ENCODE measurements at regions not wholly inside any gene's neighbourhood (a gene's known extent, or its start where the extent isn't known, plus 50 kb on each side); places are given as distances from the start of the nearest gene placed in this dataset.
"Not testable (repeated sequence)": the region's sequence is repeated elsewhere in the genome, so short reads cannot be mapped to it uniquely, and the experiment has no call there.

DNA sequence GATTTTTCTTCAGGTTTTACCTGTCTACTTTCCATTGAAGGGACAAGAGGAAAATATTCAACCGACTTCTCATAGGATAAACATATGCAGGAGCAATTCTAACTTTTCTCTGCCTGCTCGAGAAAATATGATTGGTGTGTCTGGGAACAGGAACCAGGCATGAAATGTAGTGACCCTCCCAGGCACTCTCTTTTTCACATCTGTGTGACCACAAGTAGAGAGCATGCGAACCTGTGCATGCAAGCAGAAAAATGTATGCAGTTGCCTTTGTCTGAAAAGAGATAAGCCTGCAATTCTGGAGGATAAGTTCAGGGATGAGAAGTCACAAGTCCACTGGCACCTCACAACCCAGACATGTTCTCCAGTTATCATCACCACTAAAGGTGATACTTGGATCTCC is 583.5 kb upstream of the FAT3 start:
- no peak for DNase-seq (ENCODE audit: low spot score)

DNA sequence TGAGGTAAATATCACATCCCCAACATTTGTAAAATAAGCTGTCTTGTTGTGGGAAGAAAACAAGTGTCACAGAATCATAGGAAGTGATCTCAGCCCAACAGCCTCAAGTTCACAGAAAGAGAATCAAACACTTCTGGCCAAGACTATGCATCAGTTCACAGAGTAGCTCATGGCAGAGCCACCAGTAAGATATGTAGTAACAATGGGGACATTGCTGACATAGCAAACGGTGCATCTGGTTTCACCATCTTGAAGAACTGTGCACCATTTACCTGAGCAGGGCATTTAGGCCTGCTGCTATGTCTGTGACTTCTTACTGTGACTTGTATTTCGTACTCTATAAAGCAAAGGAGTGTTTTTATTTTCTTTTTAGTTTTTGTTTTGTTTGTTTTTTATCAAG is 585.3 kb upstream of the FAT3 start:
- no peak for DNase-seq (ENCODE audit: low spot score)

DNA sequence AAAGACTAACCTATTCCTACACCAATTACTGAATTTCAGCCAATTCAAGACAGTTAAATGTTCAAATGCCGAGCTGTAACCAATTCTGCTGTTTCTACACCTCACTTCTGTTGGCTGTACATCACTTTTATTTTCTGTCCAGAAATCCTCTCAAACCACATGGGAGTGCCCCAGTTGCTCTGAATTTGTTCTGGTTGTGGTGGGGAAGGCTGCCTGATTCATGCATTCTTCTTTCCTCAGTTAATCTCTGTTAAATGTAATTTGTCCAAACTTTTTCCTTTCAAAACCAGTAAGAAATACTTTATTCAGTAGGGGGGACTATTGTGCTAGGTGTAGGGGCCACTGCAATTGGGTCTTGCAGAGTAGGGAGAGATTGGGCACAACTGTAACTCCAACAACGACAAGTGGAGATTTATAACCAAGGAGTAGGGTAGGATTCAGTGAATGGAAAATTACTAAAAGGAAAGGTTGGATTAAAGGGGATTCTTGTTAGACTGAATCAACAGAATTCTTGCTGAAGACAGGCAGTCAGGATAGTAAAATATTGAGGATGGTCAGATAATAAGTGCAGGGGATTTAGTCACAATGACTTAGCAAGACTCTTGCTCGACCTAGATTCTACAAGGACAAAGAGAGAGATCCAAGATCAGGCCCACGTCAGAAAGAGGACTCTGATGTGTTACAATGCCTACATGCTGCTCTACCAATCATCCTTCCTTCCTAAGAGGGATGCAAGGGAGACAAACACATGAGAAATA is 593.5 kb upstream of the FAT3 start:
- no peak for DNase-seq (ENCODE audit: low spot score)

DNA sequence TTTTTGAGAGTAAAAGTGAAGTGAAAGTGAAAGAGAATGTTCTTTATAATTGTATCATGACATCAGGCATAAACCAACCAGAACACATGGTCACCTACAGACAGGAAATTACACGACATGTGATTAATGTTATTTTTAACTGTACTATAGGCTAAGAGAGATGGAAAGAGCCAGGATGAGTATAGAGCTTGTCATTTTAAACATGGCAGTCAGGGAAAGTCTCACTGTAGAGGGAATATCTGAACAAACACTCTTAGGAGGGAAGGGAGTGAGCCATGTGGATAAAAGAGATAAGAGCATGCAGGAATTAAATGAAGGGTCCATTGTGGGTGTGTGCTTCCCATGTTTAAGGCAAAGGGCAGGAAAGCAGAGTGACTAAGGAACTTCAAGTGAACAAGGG is 599.1 kb upstream of the FAT3 start:
- no peak for DNase-seq (ENCODE audit: low spot score)

- no peak for DNase-seq (ENCODE audit: low spot score)
Measured at GRCh38 chr11:91624021-91624420, 600.6 kb upstream of the FAT3 start.

GRCh38 chr11:91608677-91609076 is 615.9 kb upstream of the FAT3 start:
- DNase-seq (ENCODE audit: low spot score): no peak

DNA sequence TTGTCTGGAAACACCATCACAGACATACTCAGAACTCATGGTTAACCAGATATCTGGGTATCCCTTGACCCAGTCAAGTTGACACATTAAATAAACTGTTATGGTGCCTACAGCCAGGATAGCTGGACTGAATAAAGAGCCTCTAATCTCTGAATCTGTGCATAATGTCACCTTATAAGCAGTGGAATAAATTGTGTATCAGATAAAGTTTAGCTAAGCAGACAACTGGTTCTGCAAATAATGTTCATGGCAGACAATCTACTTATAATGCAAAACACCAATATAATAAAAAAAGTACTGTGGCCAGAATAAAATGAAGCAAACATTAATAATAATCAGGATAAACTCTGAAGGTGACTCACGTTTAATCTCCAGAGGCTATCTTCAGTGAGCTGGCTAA is 628.5 kb upstream of the FAT3 start:
- no peak for DNase-seq (ENCODE audit: low spot score)

DNA sequence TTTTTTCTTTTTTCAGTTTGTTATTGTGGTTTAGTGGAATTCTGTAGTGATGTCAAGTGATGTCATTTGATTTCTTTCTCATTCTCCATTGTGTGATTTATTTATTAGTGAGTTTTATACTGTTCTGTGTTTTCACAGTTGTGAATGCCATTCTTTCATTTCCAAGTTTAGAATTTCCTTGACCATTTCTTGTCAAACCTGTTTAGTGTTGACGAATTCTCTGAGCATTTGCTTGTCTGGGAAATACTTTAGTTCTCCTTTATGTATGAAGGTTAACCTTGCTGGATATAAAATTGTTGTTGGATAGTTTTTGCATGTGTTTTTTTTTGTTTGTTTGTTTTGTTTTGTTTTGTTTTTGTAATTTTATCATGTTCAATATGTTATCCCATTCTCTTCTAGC is 633.6 kb upstream of the FAT3 start:
- DNase-seq (ENCODE audit: low spot score): no peak

DNA sequence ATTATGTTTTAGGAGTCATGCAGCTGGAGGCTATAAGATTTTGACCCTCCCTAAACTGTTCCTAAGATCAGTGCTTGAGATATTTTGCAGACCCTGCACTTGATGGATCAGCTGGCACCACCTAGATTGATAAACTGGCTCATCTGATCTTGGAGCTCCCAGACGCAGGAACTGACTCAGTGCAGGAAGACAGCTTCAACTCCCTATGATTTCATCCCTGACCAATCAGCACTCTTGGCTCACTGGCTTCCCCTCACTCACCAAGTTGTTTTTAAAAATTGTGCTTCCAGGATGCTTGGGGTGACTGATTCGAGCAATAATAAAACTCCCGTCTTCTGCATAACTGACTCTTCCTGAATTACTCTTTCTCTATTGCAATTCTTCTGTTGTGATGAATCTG is 637.5 kb upstream of the FAT3 start:
- no peak for DNase-seq (ENCODE audit: low spot score)

DNA sequence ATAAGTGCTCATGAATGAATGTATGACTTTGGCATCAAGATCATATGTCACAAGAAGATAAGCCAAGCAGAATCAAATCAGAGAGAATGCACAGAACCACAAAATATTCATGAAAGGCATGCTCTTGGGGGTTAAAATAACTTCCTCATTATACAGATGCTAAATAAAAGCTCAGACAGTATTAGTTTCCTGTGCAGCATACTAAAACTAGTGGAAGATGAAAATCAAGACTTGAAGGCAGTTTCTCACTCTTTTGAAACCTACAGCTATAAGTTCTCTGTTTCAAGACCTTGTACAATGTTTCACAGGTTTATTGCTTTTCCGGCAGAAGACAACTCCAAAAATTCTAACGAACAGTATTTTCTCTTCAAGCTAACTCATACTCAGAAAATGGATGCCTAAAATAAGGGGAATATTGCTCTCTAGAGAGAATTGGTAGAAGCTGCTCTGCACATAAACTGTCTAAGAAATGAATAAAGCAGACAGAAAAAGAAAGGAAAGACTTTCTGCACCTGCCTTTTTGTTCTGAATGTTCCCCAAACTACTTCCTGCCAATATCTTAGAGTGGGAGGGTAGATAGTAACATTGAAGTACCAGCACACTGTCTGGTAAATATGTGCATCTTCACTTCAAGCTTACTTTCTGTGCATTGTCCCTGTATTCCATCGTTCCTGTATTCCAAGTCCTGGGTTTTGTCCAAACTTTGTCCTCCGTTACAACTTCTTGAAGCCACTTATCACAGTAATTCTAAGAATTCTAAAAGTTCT is 639.4 kb upstream of the FAT3 start:
- DNase-seq (ENCODE audit: low spot score): no peak

DNA sequence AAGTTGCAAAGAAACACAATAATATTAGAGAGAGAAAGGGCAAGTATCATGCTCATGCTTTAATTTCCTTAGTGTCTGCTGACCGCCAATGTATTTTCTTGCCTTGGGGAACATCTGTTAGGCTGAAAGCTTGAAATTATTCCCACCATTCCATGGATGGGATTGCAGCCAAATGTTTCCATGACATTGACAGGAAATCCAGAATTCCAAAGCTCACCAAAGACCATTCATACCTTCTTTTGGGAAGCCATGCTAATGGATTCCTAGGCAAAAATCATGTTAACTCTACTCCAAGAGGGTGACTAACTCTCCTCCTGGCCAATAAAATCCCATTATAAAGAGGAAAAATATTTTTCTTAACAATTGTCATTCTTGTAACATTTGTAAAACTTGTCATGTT is 661.4 kb upstream of the FAT3 start:
- DNase-seq (ENCODE audit: low spot score): no peak

- no peak for DNase-seq (ENCODE audit: low spot score)
Measured at GRCh38 chr11:91560434-91560833, 664.2 kb upstream of the FAT3 start.

DNA sequence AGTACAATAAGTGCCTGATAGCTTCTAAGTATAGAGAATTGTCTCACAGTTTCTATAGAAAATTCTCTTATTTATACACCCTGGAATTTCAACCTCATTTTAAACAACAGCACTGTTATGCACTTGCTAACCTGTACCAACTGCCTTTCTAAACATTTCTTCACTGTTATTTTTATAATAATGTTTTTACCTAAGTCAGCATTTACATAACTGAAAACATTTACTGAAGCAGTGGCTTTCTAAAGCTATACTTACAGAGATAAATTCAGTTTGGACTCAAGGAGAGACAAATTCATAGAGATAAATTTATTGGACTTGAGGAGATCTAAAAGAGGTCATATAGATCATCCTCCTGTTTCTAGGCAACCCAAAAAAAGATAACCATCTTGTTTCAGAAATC is 686.6 kb upstream of the FAT3 start:
- DNase-seq (ENCODE audit: low spot score): no peak

DNA sequence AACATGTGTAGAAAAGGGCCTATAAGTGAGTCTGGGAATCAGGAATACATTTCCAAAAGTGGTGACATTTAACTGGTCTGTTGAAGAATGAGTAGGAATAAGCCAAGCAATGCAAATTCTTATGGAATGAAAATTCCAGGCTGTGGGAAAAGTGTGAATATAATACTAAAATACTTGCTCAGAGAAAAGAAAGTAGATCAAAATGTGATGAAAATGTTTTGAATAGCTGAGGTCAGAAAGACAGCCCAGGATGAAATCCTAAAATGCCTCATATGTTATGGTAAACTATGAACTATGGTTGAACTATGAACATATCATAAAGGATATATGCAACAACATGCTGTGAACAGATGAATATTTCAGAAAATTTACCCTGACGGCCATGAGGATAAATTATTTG is 688.3 kb upstream of the FAT3 start:
- no peak for DNase-seq (ENCODE audit: low spot score)

DNA sequence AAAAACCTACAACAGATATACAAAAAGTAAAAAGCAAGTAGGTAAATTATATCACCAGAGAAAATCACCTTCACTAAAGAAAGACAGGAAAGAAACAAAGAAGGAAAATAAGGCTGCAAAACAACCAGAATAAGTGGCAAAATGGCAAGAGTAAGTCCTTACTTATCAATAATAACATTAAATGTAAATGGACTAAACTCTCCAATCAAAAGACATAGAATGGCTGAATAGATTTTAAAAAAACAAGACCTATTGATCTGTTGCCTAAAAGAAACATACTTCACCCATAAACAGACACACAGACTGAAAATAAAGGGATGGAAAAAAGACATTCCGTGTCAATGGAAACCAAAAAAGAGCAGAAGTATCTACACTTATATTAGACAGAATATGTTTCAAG is 695.7 kb upstream of the FAT3 start:
- DNase-seq (ENCODE audit: low spot score): no peak

DNA sequence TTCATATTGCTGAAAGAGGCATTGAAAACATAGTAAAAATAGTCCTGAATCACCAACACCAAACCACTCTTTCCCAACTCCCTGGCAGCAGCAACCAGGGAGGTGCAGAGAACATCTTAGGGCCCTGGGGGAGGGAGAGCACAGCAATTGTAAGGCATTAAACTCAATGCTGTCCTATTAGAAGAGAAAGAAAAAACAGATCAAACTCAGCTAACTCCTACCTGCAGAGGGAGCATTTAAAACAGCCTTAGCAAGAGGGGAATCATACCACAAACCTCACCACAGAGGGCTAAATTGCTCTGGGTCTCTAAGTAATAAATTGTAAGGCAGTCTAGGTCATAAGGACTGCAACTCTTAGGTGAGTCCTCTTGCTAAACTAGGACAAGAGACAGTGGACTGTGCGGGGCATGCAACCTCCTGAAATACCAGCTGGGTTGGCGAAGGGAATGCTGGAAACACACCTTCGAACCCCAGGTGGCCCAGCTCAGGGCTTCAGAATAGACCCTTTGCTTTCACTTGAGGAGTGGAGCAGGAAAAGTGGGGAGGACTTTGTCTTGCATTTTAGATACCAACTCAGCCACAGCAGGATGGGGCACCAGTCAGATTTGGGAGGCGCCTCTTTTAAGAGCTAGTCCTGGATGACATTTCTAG is 697.1 kb upstream of the FAT3 start:
- no peak for DNase-seq (ENCODE audit: low spot score)

DNA sequence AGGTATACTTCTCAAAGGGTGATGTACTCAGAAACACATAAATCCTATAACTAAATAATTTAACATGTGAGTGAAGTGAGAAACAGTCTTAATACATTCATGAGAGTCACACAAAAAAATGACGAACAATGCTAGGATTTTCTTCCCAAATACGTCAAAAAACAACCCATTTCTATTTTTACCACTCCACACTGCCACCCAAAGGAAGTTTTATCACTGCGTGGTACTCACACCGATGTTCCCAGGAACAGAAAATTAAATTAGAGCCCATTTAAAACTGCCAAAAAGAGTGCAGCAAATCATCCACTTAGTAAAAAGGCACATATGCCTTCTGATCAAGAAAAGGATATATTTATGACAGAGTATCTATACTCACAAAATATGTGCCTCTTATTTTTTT is 710.9 kb upstream of the FAT3 start:
- DNase-seq (ENCODE audit: low spot score): no peak

DNA sequence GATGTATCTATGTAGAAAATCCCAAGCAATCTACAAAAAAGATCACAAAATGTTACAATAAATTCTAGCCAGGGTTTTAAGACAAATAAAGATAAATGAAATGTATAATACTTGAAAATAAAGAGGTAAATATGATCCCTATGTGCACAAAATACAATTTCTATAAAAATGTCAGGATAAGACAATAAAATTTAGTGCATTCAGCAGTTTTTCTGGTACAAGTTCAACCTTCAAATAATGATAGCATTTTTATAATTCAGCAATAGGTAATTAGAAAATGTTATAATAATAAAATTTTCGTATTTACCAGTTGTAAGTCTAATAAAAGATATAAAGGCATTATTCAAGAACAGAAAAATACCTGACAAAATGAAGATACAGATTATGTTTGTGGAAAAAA is 726.8 kb upstream of the FAT3 start:
- no peak for DNase-seq (ENCODE audit: low spot score)

DNA sequence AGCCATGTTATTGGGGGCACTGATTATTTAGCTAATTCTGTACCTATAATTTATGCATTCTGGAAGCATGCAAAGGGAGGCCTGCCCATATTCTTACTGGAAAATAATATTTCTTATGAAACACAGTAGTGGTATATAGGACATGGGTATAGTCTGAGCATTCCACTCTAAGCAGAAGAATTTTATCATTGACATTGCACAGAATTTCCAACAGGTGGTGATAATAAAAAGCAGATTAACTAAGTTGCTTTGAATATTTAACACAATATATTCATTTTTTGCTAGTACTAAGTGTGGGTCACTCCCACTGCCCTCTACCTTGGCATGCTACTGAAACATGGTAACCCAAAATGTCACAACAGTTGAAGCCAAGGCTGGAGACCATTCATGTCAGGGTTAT is 728.8 kb upstream of the FAT3 start:
- DNase-seq (ENCODE audit: low spot score): no peak

GRCh38 chr11:91489989-91490388 is 734.6 kb upstream of the FAT3 start:
- no peak for DNase-seq (ENCODE audit: low spot score)

DNA sequence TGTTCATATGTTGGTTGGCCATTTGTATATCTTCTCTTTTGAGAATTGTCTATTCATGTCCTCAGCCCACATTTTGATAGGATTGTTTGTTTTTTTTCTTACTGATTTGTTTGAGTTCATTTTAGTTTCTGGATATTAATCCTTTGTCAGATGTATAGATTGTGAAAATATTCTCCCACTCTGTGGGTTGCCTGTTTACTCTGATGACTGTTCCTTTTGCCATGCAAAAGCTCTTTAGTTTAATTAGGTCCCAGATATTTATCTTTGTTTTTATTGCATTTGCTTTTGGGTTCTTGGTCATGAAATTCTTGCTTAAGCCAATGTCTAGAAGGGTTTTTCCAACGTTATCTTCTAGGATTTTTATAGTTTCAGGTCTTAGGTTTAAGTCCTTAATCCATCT is 740.7 kb upstream of the FAT3 start:
- not testable (repeated sequence) for DNase-seq (ENCODE audit: low spot score)

DNA sequence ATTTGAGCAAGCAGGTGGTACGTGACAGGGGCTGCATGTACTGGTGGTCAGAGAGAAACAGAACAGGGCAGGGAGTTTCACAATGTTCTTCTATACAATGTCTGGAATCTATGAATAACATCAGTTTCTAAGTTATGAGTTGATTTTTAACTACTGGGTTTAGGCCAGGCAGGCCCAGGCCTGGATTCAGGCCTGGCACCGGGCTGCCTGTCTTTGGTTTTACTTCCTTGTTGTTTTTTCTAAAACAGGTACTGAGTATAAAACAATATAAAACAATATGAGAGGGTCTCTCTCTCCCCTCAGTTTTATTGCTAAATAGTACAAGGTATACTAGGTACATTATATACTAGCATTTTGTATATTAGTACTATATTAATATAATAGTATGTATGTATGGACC is 742.7 kb upstream of the FAT3 start:
- DNase-seq (ENCODE audit: low spot score): not testable (repeated sequence)

DNA sequence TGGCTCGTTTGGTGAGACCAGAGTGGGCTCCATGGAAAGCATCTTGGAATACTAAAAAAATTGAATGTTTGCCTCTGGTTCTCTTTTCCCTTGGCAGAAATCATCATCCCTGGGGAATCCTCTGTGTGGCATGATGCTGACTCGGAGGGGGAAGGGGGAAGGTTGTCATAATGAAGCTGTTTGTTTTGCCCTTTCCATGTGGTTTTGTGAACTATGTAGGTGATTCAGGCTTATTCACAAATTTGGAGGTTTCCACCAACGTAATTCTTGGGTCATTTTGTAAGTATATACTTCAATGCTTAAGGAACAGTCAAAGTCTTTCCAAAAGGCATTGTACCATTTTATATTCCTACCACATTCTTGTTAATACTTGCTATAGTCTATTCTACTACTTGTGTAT is 754.0 kb upstream of the FAT3 start:
- DNase-seq (ENCODE audit: low spot score): no peak

Data from LoVo (cell line).